SK-N-SH treated with all-trans-retinoic acid at 6 μM for 48 hours (cell line): ENCODE measurements at regions not wholly inside any gene's neighbourhood (a gene's known extent, or its start where the extent isn't known, plus 50 kb on each side); places are given as distances from the start of the nearest gene placed in this dataset.

Source experiments
- GLIS3 ChIP-seq: fragments of 250-450 bp; sonication (Bioruptor Pico); IDR thresholded peaks from 2 replicates; pipeline ENCODE4 v1.5.0; 2020; ENCODE audit warnings: mild to moderate bottlenecking, moderate library complexity
- OSR1 ChIP-seq: fragments of 250-450 bp; sonication (Bioruptor Pico); IDR thresholded peaks from 2 replicates; pipeline ENCODE4 v1.8.0; 2022; ENCODE audit warnings: moderate library complexity, mild to moderate bottlenecking, inconsistent platforms
- TOX ChIP-seq: fragments of 250-450 bp; sonication (Bioruptor Pico); IDR thresholded peaks from 2 replicates; pipeline ENCODE4 v1.8.0; 2021; ENCODE audit warnings: mild to moderate bottlenecking, moderate library complexity, borderline replicate concordance
- ZNF565 ChIP-seq: fragments of 450-650 bp; formaldehyde crosslinking; conservative IDR thresholded peaks from 2 replicates; pipeline ENCODE4 v1.5.0; 2020; ENCODE audit warnings: low read depth, mild to moderate bottlenecking, moderate library complexity
- ZNF70 ChIP-seq: fragments of 450-650 bp; formaldehyde crosslinking; IDR thresholded peaks from 2 replicates; pipeline ENCODE4 v1.5.0; 2020; ENCODE audit warnings: mild to moderate bottlenecking, moderate library complexity
- ZNF8 ChIP-seq: fragments of 450-650 bp; formaldehyde crosslinking; IDR thresholded peaks from 2 replicates; pipeline ENCODE4 v1.5.0; 2020; ENCODE audit warnings: mild to moderate bottlenecking, moderate library complexity

- TF ChIP-seq ZNF565 (CRISPR knock-in tag) (no peak), GLIS3 (CRISPR knock-in tag) (no peak), ZNF8 (CRISPR knock-in tag) (no peak), ZNF70 (CRISPR knock-in tag) (no peak), TOX (CRISPR knock-in tag) (no peak), OSR1 (CRISPR knock-in tag) (no peak)
Measured at GRCh38 chr2:124988111-124988510, 963.0 kb downstream of the CNTNAP5 start.
